ENCODE measurements at regions not wholly inside any gene's neighbourhood (a gene's known extent, or its start where the extent isn't known, plus 50 kb on each side); places are given as distances from the start of the nearest gene placed in this dataset.

- intact Hi-C loops (cut with DNase I), result no loop called here
- 60 to 74% (median 65%) methylated on average over 9 to 12 of the region's 12 CpGs for WGBS, 3 donors
- DNase-seq (no peak), ATAC-seq (no peak)
- Histone ChIP-seq H3K4me1 (no peaks in the 10 kb centered on the region), H3K4me3 (no peak overlapping the region), H3K9me3 (no peaks in the 10 kb centered on the region), H3K27me3 (ENCODE audit: insufficient read depth in 3 of 3, low read length in 2 of 3) (peaks cover 0 to 6% (median 0%) of the 10 kb centered on the region in 3 donors), H3K36me3 (ENCODE audit: insufficient read depth in 1 of 2, low read depth in 1 of 2) (no peaks in the 10 kb centered on the region), H3K27ac (no peak overlapping the region)
- no peak for TF ChIP-seq CTCF (IDR thresholded peaks at IDR 0.05)
Measured at GRCh38 chr22:48941903-48942575, 885.6 kb downstream of the BRD1 start.

GRCh38 chr22:48941033-48941902, 886.4 kb downstream of the BRD1 start:
- Histone ChIP-seq H3K36me3 (ENCODE audit: insufficient read depth in 1 of 2, low read depth in 1 of 2) (no peaks in the 10 kb centered on the region), H3K4me1 (no peaks in the 10 kb centered on the region), H3K4me3 (no peak overlapping the region), H3K27me3 (ENCODE audit: insufficient read depth in 3 of 3, low read length in 2 of 3) (peaks cover 0 to 6% (median 0%) of the 10 kb centered on the region in 3 donors), H3K9me3 (no peaks in the 10 kb centered on the region), H3K27ac (no peak overlapping the region)
- DNase-seq, result no peak
- no peak for TF ChIP-seq CTCF (IDR thresholded peaks at IDR 0.05)
- intact Hi-C loops (cut with DNase I), result no loop called here
- no peak for ATAC-seq
- WGBS, 3 donors, result 54 to 59% (median 58%) methylated on average over 22 to 23 of the region's 23 CpGs

- peaks cover 0 to 6% (median 0%) of the 10 kb centered on the region in 3 donors for H3K27me3 ChIP-seq (ENCODE audit: insufficient read depth in 3 of 3, low read length in 2 of 3)
Measured at GRCh38 chr22:48940266-48941032, 887.2 kb downstream of the BRD1 start.

More at GRCh38 chr22:48940266-48941032, 887.2 kb downstream of the BRD1 start:
- Histone ChIP-seq H3K27ac (no peak overlapping the region), H3K36me3 (ENCODE audit: insufficient read depth in 1 of 2, low read depth in 1 of 2) (no peaks in the 10 kb centered on the region), H3K4me3 (no peak overlapping the region), H3K4me1 (no peaks in the 10 kb centered on the region), H3K9me3 (no peaks in the 10 kb centered on the region)
- intact Hi-C loops (cut with DNase I), result no loop called here
- no peak for TF ChIP-seq CTCF (IDR thresholded peaks at IDR 0.05)
- WGBS, 3 donors, result 76 to 84% (median 81%) methylated on average over 20 of the region's 20 CpGs
- DNase-seq, result no peak
- no peak for ATAC-seq

Data from psoas muscle (tissue), 7 donors.